ENCODE measurements at regions not wholly inside any gene's neighbourhood (a gene's known extent, or its start where the extent isn't known, plus 50 kb on each side); places are given as distances from the start of the nearest gene placed in this dataset.

- Histone ChIP-seq H3K36me3 (ENCODE audit: control insufficient read depth, insufficient read depth, low read length) (no peaks in the 10 kb centered on the region), H3K27me3 (ENCODE audit: control insufficient read depth, insufficient read depth, low read length) (no peaks in the 10 kb centered on the region), H3K4me3 (ENCODE audit: low read depth, low read length) (no peak overlapping the region)
- DNase-seq (ENCODE audit: low read depth): no peak
- TF ChIP-seq CTCF (IDR thresholded peaks at IDR 0.05; ENCODE audit: insufficient read depth, low read length, poor library complexity, severe bottlenecking): no peak
These were observed 253.4 kb downstream of the C12orf50 start for GRCh38 chr12:87775784-87776183.

- Histone ChIP-seq H3K4me3 (ENCODE audit: low read depth, low read length) (no peak overlapping the region), H3K36me3 (ENCODE audit: control insufficient read depth, insufficient read depth, low read length) (no peaks in the 10 kb centered on the region), H3K27me3 (ENCODE audit: control insufficient read depth, insufficient read depth, low read length) (no peaks in the 10 kb centered on the region)
- no peak for TF ChIP-seq CTCF (IDR thresholded peaks at IDR 0.05; ENCODE audit: insufficient read depth, low read length, poor library complexity, severe bottlenecking)
- DNase-seq (ENCODE audit: low read depth): no peak
These were observed 254.2 kb downstream of the C12orf50 start for GRCh38 chr12:87775051-87775450.

GRCh38 chr12:87772401-87772800 lies 256.8 kb downstream of the C12orf50 start:
- Histone ChIP-seq H3K4me3 (ENCODE audit: low read depth, low read length) (no peak overlapping the region), H3K27me3 (ENCODE audit: control insufficient read depth, insufficient read depth, low read length) (no peaks in the 10 kb centered on the region), H3K36me3 (ENCODE audit: control insufficient read depth, insufficient read depth, low read length) (no peaks in the 10 kb centered on the region)
- no peak for TF ChIP-seq CTCF (IDR thresholded peaks at IDR 0.05; ENCODE audit: insufficient read depth, low read length, poor library complexity, severe bottlenecking)
- no peak for DNase-seq (ENCODE audit: low read depth)

GRCh38 chr12:87768501-87769287 lies 260.5 kb downstream of the C12orf50 start:
- no peak overlapping the region for H3K4me3 ChIP-seq (ENCODE audit: low read depth, low read length)
- DNase-seq (ENCODE audit: low read depth): no peak
- no peaks in the 10 kb centered on the region for H3K36me3 ChIP-seq (ENCODE audit: control insufficient read depth, insufficient read depth, low read length)
- H3K27me3 ChIP-seq (ENCODE audit: control insufficient read depth, insufficient read depth, low read length): no peaks in the 10 kb centered on the region
- TF ChIP-seq CTCF (IDR thresholded peaks at IDR 0.05; ENCODE audit: insufficient read depth, low read length, poor library complexity, severe bottlenecking): no peak

GRCh38 chr12:87766044-87766443 lies 263.2 kb downstream of the C12orf50 start:
- Histone ChIP-seq H3K4me3 (ENCODE audit: low read depth, low read length) (no peak overlapping the region), H3K36me3 (ENCODE audit: control insufficient read depth, insufficient read depth, low read length) (no peaks in the 10 kb centered on the region), H3K27me3 (ENCODE audit: control insufficient read depth, insufficient read depth, low read length) (no peaks in the 10 kb centered on the region)
- no peak for DNase-seq (ENCODE audit: low read depth)
- no peak for TF ChIP-seq CTCF (IDR thresholded peaks at IDR 0.05; ENCODE audit: insufficient read depth, low read length, poor library complexity, severe bottlenecking)

GRCh38 chr12:87760943-87761342 lies 268.3 kb downstream of the C12orf50 start:
- Histone ChIP-seq H3K4me3 (ENCODE audit: low read depth, low read length) (no peak overlapping the region), H3K27me3 (ENCODE audit: control insufficient read depth, insufficient read depth, low read length) (no peaks in the 10 kb centered on the region), H3K36me3 (ENCODE audit: control insufficient read depth, insufficient read depth, low read length) (no peaks in the 10 kb centered on the region)
- no peak for DNase-seq (ENCODE audit: low read depth)
- no peak for TF ChIP-seq CTCF (IDR thresholded peaks at IDR 0.05; ENCODE audit: insufficient read depth, low read length, poor library complexity, severe bottlenecking)
